PC-3 (cell line): ENCODE measurements at regions not wholly inside any gene's neighbourhood (a gene's known extent, or its start where the extent isn't known, plus 50 kb on each side); places are given as distances from the start of the nearest gene placed in this dataset.
A peak's percentile ranks its signal among the peaks of the same experiment; 100 is the strongest.

ENCODE experiments used
- ATAC-seq: fragments of 200-7000 bp; cut with Tn5 transposase; 2 replicates; pipeline ENCODE4 v1.9.1; 2020; ENCODE audit warnings: mild to moderate bottlenecking, moderate library complexity
- BruUV-seq: library from RNA; stranded (reverse); fragments of 400-500 nt; replicated peaks from 2 replicates; lab custom pipeline; 2021; lab: Mats Ljungman, UMichigan
- CTCF ChIA-PET: fragments of 300-600 bp; sonication (Branson Sonifier 250); formaldehyde crosslinking; loops from one replicate; lab custom pipeline; 2022; ENCODE audit warnings: antibody characterized with exemption; lab: Charles Lee
- POLR2A ChIA-PET: fragments of 300-600 bp; sonication (Branson Sonifier 250); formaldehyde crosslinking; loops from one replicate; lab custom pipeline; 2022; ENCODE audit warnings: antibody characterized with exemption; ENCODE audit not compliant: unreplicated experiment; lab: Charles Lee
- DNase-seq: peaks from one replicate; pipeline ENCODE4 v3.0.0-alpha.2; 2015
- H2AFZ ChIP-seq: fragments of 300-600 bp; sonication (generic); 2 replicates; pipeline ENCODE4 v1.6.0; 2016; ENCODE audit warnings: antibody characterized with exemption, low read length
- H3F3A ChIP-seq: fragments of 300-600 bp; sonication (generic); one replicate; pipeline ENCODE4 v1.6.0; 2017; ENCODE audit warnings: antibody characterized with exemption, low read length, control low read depth, mild to moderate bottlenecking; ENCODE audit not compliant: unreplicated experiment
- H3K27ac ChIP-seq: fragments of 300-600 bp; sonication (generic); 2 replicates; pipeline ENCODE4 v1.5.1; 2016; ENCODE audit warnings: mild to moderate bottlenecking, low read length
- H3K27me3 ChIP-seq: fragments of 300-600 bp; sonication (generic); 2 replicates; pipeline ENCODE4 v1.6.1; 2016; ENCODE audit warnings: low read length, mixed read lengths
- H3K36me3 ChIP-seq: fragments of 300-600 bp; sonication (generic); 2 replicates; pipeline ENCODE4 v1.6.1; 2016; ENCODE audit warnings: low read depth, mixed run types, low read length, mixed read lengths
- H3K4me1 ChIP-seq: fragments of 300-600 bp; sonication (generic); 2 replicates; pipeline ENCODE4 v1.5.1; 2016; ENCODE audit warnings: low read length; ENCODE audit not compliant: insufficient read depth
- H3K4me2 ChIP-seq: fragments of 300-600 bp; sonication (generic); 2 replicates; pipeline ENCODE4 v1.6.0; 2016; ENCODE audit warnings: low read length
- H3K4me3 ChIP-seq: fragments of 300-600 bp; sonication (generic); 2 replicates; pipeline ENCODE4 v1.5.1; 2016; ENCODE audit warnings: mild to moderate bottlenecking, low read length, mixed read lengths
- H3K79me2 ChIP-seq: fragments of 300-600 bp; sonication (generic); 2 replicates; pipeline ENCODE4 v1.6.1; 2017; ENCODE audit warnings: low read length, mixed read lengths
- H3K9ac ChIP-seq: fragments of 300-600 bp; sonication (generic); 2 replicates; pipeline ENCODE4 v1.6.0; 2016; ENCODE audit warnings: mild to moderate bottlenecking, low read length
- H3K9me2 ChIP-seq: fragments of 300-600 bp; sonication (generic); replicated peaks from 2 replicates; pipeline ENCODE4 v1.6.1; 2016; ENCODE audit warnings: mixed run types, low read length, mixed read lengths
- H3K9me3 ChIP-seq: fragments of 300-600 bp; sonication (generic); 2 replicates; pipeline ENCODE4 v1.6.1; 2016; ENCODE audit warnings: low read length, mixed read lengths
- H4K20me1 ChIP-seq: fragments of 300-600 bp; sonication (generic); 2 replicates; pipeline ENCODE4 v1.6.1; 2016; ENCODE audit warnings: low read length, mixed read lengths
- EZH2 ChIP-seq: fragments of 300-600 bp; sonication (generic); IDR thresholded peaks from one replicate; pipeline ENCODE4 v1.6.1; 2017; ENCODE audit warnings: antibody characterized with exemption, mild to moderate bottlenecking, low read length; ENCODE audit not compliant: unreplicated experiment
- EZH2phosphoT487 ChIP-seq: fragments of 300-600 bp; sonication (generic); IDR thresholded peaks from 2 replicates; pipeline ENCODE4 v1.6.1; 2018; ENCODE audit warnings: mild to moderate bottlenecking, antibody characterized with exemption, low read length, borderline replicate concordance
- intact Hi-C: fragments of 100-400 bp; cut with micrococcal nuclease; formaldehyde crosslinking; loops from 2 replicates; pipeline ENCODE4 v1.9.0; 2023
- TF ChIP-seq, protein P1 (sequence below): fragments of 300-600 bp; sonication (generic); conservative IDR thresholded peaks from 2 replicates; pipeline ENCODE4 v1.5.1; 2017; ENCODE audit warnings: antibody characterized with exemption, low read depth, mild to moderate bottlenecking, low read length

DNA sequence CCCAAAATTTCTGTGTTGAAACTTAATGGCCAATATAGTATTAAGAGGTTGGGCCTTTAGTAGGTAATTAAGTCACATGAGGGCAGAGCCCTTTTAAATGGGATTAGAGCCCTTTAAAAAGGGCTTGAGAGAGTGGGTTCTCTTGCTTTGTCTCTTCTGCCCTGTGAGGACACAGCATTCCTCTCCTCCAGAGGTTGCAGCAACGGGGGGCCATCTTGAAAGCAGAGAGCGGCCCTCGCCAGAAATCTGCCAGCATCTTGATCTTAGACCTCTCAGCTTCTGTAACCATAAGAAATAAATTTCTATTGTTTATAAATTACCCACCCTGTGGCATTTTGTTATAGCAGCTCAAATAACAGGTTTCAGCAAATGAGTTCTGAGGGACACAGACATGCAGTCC is 305.0 kb upstream of the LRP1B start:
- Histone ChIP-seq H3K27ac (no peak overlapping the region), H3K4me3 (no peak overlapping the region), H3K9me2 (no peaks in the 10 kb centered on the region), H4K20me1 (no peaks in the 10 kb centered on the region), H3K79me2 (no peaks in the 10 kb centered on the region), H3F3A (no peaks in the 10 kb centered on the region), H2AFZ (no peak overlapping the region), H3K4me2 (no peak overlapping the region), H3K9ac (no peak overlapping the region), H3K9me3 (no peaks in the 10 kb centered on the region), H3K27me3 (no peaks in the 10 kb centered on the region), H3K4me1 (no peaks in the 10 kb centered on the region), H3K36me3 (no peaks in the 10 kb centered on the region)
- DNase-seq (no peak), ATAC-seq (no peak)
- POLR2A ChIA-PET: no interaction called here
- intact Hi-C loops: no loop called here
- TF ChIP-seq, protein P1, sequence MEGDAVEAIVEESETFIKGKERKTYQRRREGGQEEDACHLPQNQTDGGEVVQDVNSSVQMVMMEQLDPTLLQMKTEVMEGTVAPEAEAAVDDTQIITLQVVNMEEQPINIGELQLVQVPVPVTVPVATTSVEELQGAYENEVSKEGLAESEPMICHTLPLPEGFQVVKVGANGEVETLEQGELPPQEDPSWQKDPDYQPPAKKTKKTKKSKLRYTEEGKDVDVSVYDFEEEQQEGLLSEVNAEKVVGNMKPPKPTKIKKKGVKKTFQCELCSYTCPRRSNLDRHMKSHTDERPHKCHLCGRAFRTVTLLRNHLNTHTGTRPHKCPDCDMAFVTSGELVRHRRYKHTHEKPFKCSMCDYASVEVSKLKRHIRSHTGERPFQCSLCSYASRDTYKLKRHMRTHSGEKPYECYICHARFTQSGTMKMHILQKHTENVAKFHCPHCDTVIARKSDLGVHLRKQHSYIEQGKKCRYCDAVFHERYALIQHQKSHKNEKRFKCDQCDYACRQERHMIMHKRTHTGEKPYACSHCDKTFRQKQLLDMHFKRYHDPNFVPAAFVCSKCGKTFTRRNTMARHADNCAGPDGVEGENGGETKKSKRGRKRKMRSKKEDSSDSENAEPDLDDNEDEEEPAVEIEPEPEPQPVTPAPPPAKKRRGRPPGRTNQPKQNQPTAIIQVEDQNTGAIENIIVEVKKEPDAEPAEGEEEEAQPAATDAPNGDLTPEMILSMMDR: no peak
- no peak for TF ChIP-seq EZH2phosphoT487
- TF ChIP-seq EZH2: no peak
- CTCF ChIA-PET: no interaction called here
- BruUV-seq: no TSS peak

GRCh38 chr2:142426064-142426463 is 295.2 kb upstream of the LRP1B start:
- Histone ChIP-seq H3F3A (no peaks in the 10 kb centered on the region), H3K36me3 (no peaks in the 10 kb centered on the region), H3K9me2 (no peaks in the 10 kb centered on the region), H4K20me1 (no peaks in the 10 kb centered on the region), H3K4me2 (peak overlapping the region; percentile 45), H3K79me2 (no peaks in the 10 kb centered on the region), H3K9me3 (no peaks in the 10 kb centered on the region), H3K9ac (no peak overlapping the region), H3K27me3 (peaks cover 4% of the 10 kb centered on the region; the same call in 1 of the 2 replicates), H3K27ac (no peak overlapping the region), H3K4me1 (peaks cover 13% of the 10 kb centered on the region; the same call in 1 of the 2 replicates), H2AFZ (peak overlapping the region; percentile 62), H3K4me3 (peak overlapping the region; percentile 24; the same call in 1 of the 2 replicates)
- TF ChIP-seq, protein P1: no peak
- TF ChIP-seq EZH2phosphoT487 (no peak), EZH2 (no peak)
- DNase-seq: no peak
- CTCF ChIA-PET: no interaction called here
- intact Hi-C loops: loop anchor here (10.0 kb wide), 2 partner anchors 169 to 261 kb away; no protein-coding TSS in a partner anchor
- POLR2A ChIA-PET: interaction anchor here (0.6 kb wide), 1 partner anchor 438 kb away, joined by 8 read pairs; no protein-coding TSS in a partner anchor
- peak; percentile 61 for ATAC-seq
- no TSS peak for BruUV-seq

- Histone ChIP-seq H3K9me3 (no peaks in the 10 kb centered on the region), H3F3A (no peaks in the 10 kb centered on the region), H3K9ac (no peak overlapping the region), H3K36me3 (no peaks in the 10 kb centered on the region), H3K4me3 (peak overlapping the region; percentile 24; the same call in 1 of the 2 replicates), H3K9me2 (no peaks in the 10 kb centered on the region), H3K27ac (no peak overlapping the region), H3K4me2 (peak overlapping the region; percentile 45), H2AFZ (peak overlapping the region; percentile 62), H3K79me2 (no peaks in the 10 kb centered on the region), H4K20me1 (no peaks in the 10 kb centered on the region), H3K4me1 (peaks cover 13% of the 10 kb centered on the region; the same call in 1 of the 2 replicates), H3K27me3 (peaks cover 4% of the 10 kb centered on the region; the same call in 1 of the 2 replicates)
- ChIA-PET POLR2A (no interaction called here), CTCF (no interaction called here)
- peak; percentile 92 for ATAC-seq
- no peak for TF ChIP-seq EZH2
- TF ChIP-seq, protein P1: no peak
- TF ChIP-seq EZH2phosphoT487: no peak
- no peak for DNase-seq
- no TSS peak for BruUV-seq
- intact Hi-C loops: loop anchor here (10.0 kb wide), 2 partner anchors 169 to 261 kb away; no protein-coding TSS in a partner anchor
Observed at GRCh38 chr2:142425551-142425950, 294.7 kb upstream of the LRP1B start.
